ENCODE measurements at regions not wholly inside any gene's neighbourhood (a gene's known extent, or its start where the extent isn't known, plus 50 kb on each side); places are given as distances from the start of the nearest gene placed in this dataset.
"Not testable (repeated sequence)": the region's sequence is repeated elsewhere in the genome, so short reads cannot be mapped to it uniquely, and the experiment has no call there.

DNA sequence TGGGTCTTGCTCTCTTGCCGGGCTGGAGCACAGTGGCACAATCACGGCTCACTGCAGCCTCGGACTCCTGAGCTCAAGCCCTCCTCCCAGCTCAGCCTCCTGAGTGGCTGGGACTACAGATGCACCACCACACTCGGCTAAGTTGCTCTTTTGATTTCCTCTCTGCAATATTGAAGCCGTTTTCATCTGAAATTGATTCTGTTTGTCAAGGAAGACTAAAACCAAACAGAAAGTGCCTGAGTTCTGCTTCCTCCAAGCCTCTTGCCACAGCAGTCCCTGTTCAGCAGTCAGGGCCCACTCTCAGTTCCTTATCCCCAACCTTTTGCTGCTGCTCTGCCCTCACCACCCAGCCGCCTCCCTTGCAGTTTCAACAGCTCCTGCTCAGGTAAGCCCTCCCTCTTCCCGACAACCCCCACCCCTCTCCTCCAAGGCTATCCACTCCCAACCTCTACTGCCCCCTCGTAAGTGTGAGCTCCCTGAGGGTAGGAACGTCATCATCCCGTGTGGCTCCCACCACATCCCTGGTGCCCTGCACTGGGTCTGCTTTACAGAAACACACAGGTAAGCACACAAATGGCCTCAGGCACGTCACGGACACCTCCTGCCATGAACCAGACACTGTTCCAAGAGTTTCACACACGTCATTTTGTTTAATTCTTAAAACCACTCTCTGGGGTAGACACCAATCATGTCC lies 70.7 kb upstream of the TAB2 start:
- peak; percentile 13 for DNase-seq

DNA sequence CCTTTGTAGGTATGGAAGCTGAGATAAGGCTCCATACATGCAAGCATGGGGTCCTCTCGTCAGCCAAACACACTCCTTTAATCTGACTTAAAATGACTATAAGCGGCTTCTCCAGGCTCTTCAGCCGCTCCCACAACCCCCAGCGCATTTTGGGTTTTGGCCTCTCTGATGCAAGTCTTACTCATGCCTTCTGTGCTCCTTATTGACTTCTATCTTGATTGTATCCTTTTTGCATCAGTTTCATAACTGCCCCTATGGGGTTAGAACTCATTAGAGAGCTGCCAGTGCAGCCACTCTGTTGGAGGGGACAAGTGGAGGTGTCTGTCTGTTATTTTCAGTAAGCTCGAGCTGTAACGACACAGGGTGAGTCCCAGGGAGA lies 70.1 kb upstream of the TAB2 start:
- no peak for DNase-seq

DNA sequence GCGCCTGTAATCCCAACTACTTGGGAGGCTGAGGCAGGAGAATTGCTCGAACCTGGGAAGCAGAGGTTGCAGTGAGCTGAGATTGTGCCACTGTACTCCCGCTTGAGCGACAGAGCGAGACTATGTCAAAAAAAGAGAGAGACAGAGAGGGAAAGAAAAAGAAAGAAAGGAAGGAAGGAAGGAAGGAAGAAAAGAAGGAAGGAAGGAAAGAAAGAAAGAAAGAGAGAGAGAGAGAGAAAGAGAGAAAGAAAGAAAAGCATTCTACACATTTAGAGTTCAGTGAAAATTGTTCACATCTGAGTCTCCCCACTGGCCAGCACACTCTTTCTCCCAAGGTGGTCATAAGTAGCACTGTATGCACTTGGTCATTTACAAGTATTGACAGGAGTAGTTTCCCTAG lies 69.2 kb upstream of the TAB2 start:
- DNase-seq, result not testable (repeated sequence)

DNA sequence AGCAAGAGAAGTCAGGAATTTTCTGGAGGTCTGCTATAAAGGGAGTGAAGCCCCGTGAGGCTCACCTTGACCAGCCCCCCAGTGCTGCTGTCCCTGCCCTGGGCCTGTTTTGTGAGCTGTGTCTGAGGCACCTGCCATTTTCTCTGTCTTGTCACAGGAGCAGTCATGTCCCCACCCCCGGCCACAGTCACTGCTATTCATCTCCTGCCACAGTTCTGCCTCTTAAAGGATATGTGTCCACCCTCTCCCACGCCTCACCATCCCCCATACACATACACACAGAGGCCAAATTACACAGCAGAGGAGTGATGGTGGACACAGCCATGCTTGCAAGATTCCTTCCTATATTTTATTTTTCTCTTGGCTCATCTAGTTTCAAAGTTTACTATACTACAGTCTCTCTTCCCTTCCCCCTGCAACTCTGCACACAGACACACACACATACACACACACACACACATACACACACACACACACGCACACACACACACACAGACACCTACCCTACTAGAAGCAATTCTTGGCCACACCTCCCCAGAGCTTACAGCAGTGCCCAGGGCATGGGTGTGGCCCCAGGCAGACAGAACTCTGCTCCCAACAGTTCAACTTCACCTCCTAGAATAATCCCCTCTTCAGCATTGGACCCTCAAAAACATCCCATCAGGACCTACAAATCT lies 68.7 kb upstream of the TAB2 start:
- peak; percentile 53 for DNase-seq

DNA sequence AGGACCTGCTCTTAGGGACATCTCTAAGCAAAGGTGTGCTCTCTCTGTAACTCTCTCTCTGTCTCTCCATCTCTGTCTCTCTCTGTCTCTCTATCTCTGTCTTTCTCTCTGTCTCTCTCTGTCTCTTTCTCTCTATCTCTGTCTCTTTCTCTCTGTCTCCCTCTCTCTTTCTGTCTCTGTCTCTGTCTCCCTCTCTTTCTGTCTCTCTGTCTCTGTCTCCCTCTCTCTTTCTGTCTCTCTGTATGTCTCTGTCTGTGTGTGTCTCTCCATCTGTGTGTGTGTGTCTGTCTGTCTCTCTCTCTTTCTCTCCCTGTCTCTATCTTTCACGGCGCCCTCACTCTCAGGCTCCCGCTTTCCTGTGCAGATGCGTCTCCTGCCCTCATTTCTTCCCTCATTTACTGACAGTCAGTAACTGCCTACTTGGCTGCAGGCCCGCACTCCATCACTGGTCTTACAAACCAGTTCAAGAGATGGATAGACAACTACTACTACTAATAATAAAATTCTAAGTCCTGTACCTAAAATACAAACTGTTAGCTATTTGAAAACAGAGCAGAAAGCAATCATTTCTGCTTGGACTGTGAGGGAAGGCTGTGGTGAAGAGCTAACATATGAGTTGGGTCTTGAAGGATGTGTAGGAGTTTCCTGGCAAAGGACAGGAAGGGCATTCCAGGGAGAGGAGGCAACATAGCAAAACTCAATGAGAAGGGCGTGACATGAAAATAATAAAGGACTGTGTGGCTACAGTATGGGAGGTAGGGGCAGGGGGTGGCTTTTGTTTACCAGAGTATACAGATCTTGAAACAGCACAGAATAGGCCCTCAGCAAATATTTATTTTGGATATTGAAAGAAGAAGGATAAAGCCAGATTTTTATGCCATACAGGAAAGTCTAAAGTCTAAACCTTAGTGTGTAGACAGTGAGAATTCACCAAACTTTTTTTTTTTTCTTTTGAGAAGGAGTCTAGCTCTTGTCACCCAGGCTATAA lies 67.8 kb upstream of the TAB2 start:
- no peak for DNase-seq

DNA sequence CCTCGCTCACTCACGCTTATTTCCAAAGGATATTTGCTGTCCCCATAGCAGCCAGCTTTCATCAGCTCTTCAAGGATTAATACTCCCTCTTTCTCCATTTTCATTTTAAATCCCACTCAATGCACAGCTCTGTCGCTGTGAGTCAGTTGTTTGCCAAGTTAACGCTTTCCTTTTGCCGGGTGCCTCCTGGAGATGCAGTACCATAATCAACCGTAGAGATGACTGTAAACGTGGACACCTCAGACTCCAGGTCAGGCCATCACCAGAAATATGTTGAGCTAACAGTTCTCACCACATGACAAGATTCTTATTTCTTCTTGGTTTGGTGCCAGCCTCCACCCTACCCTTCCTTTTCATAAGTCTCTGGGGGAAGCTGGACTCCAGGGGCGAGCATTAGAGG lies 66.6 kb upstream of the TAB2 start:
- DNase-seq, result no peak

DNA sequence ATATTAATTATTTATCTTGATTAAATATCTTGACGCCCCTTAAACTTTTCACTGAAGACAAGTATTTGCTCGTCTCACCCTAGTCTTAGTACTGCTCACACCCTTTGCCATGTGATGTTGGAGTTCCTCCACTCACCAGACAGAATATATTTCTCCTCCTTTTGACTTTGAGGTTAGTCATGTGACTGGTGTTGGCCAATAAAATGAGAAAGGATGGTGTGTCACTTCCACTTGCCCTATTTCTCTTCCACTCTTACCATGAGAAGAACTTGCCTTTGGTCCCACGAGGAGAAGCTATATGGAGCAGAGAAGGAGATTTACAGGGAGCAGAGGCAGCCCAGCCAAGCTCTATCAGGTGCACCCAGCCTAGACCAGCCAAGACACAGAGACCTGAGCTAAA lies 64.9 kb upstream of the TAB2 start:
- DNase-seq, result no peak

DNA sequence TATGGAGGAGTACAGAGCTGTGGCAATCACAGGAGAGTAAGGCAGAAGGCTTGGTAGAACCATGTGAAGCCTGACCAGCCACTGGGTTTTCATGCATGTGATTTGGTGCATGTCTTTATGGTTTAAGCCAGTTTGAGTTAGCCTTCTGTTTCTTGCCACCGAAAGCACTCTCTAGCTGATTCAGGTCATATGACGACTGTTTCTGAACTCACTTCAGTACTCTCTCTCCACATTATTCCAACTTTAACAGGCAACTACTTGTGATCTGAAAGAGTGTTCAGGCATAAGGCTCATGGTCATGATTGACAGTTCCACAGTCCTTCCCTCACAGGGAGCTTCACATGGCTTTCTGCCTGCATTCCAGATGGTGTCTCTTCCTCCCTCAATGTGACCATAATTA lies 63.3 kb upstream of the TAB2 start:
- no peak for DNase-seq

DNA sequence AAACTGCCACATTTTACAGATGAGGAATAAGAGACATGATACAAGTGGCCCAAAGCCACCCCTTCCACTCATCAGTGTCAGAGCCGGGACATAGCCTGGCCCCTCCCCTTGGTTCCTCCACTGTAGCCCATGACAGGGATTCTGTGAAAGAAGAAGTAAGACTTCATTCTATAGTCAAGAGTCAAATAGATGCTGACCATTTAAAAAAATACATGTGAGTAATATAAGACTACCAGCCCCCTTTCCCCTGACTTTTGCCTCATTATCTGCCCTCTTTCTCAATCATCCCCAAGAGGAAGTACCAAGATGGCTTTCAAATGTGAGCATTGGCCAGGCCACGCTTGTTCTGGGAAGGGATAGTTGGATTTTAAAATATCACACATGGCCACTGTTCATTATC lies 57.8 kb upstream of the TAB2 start:
- DNase-seq, result peak; percentile 19

DNA sequence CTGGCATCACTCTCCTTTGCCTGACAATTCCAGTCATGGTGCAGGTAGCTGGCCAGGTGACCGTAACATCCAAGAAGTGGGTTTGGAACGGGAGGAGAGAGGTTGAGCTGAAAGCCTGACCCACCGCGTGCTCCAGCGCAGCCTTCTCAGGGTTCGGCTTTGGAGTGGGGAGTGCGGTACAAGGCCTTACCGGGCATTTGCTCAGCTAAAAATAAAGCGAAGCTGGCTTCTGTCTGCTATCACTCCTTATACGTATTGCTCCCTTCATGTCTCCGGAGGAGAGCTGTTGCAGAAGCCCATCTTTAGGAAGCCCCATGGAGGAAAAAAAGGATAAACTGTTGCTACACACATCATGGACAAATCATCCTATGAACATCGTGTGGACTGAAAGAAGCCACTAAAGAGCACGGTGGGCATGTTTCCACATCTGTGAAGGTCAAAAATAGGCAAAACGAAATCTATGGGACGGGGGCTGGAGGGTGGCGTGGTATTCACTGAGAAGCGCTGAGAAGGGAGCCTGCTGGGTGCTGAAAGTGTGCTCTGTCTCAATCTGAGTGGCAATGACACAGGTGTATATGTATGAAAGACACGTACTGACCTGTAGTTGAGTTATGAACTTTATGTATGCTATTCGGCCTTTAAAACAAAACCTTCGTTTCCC lies 57.2 kb upstream of the TAB2 start:
- no peak for DNase-seq

DNA sequence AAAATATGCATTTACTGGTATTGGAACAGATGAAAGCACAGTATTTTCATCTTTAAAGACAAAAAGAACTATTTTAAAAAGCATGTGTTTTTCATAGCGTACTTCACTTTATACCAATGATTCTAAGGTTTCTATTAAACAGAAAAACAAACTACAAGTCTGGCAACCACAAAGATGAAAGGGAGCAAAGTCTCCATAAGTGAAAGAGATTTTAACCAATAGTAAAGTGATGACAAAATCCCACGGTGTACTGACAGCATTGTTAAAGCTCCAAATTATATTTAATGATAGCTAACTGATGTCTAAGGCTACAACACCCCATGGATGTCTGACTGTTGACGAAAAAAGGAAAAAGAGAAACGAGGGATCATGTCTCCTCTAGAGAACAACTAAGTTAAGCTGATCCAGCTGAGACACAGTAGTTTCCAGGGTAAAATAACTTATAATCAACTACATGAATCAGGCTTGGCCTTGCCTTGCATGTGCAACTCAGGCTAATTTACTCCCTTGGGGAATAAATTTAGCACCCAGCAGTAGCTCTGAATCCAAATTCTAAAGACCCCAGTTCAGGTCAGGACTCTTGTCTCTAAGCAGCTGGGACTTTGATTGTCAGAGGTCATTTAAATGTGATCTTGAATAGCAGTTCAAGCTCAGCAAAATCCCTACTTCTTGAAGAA lies 56.0 kb upstream of the TAB2 start:
- peak; percentile 34 for DNase-seq

DNA sequence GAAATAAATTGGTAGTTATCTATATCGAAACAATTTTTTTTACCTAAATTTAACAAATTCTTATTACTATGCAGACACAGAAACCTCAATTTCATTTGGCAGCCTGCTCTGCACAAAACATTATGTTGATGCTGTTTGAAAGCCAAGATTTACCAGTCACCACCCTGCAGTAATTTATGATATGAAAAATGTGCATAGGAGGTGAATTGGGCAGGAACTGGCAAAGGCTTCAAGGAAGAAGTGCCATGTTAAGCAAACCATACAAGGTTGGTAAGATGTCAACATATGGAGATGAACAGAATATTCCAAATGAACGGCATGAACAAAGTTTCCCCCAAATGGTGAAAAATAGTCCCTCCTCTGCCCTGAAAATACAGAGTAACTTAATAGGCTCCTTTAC lies 54.2 kb upstream of the TAB2 start:
- DNase-seq, result no peak

DNA sequence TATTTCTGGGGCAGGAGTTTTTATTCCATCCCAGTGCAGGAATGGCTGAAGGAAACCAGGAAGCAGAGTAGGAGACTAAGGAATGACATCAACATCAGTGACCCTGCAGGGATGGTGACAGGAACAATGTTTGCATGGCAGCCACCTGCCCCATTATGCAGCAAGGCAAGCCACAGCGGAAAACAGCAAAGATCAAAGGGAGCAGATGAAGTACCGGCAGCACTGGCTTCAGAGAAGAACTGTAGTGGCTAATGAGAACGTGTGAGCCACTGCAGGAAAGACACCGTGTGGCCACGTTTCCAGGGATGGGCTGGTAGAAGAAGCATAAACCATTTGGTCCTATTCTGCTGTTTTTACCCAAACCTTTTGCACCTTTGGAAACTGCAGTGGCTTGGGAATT lies 52.9 kb upstream of the TAB2 start:
- DNase-seq, result peak; percentile 62

DNA sequence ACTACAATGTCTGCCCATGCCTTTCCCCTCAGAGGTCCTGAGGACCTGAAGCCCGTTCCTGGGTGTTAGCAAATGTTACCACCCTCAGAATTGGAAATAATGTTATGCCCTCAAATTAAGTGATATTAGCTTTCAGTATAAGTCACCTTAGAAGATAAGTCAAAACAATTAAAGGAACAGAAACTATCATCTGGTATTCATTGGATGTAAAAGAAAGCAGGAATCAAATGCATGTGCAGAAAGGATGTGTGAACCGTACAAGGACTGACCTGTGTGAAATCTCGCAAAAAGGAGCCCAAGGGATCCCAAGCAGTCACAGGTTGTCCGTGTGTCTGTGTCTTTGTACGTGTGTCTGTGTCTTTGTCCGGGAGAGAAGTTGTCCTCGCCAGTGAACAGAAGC lies 51.6 kb upstream of the TAB2 start:
- DNase-seq, result no peak

DNA sequence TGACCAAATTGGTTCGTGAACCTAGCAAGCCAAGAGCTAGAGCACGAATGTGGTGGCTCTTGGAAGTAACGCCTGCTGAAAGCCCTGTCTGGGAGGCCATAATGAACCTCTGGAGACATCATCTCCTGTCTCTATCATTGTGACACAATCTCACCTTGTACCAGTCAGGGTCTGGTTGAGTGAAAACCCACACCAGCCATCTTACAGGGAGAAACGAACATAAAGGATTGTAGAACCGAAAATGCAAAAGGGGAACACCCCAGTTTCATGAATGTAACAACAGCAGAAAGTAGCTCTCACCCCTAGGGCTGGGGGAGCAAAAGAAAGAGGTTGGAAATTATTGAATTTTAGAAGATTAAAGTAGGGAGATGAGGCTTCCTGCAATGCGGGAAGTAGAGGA lies 50.9 kb upstream of the TAB2 start:
- DNase-seq, result no peak

DNA sequence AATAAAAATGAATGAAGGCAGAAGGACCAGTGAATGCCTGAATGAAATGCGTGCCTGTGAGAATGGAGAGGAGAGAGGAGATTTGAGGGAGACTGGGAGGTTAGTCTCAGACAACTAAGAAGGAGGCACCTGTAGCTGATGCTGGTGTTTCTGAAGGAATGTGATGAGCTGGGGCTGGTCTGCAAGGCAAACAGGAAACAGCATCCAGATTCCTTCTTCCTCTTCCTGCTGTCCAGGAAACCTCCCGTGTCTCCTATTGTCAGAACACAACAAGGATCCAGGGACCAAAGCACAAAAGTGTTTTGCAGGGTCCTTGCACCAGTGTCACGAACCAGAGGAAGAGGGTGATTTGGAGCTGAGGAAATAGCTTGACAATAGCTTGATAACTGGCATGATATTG lies 50.4 kb upstream of the TAB2 start:
- DNase-seq, result no peak

DNA sequence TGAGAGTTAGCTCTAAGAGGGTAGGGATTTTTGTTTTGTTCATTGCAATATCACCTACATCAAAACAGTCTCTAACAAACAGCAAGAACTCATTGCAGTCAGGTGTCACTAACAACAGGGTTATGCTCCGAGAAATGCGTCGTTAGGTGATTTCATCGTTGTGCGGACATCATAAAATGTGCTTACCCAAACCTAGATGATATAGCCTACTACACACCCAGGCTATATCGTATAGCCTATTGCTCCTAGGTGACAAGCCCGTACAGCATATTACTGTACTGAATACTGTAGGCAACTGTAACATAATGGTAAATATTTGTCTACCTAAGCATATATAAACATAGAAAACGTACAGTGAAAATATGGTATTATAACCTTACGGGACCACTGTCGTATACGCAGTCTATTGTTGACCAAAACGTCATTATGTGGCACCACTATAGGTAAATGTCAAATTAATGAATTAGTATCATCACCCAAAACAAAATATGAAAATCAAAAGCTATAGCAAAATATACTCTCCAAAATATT lies 49.9 kb upstream of the TAB2 start:
- DNase-seq, result no peak
